PC-9 (cell line): ENCODE measurements at regions not wholly inside any gene's neighbourhood (a gene's known extent, or its start where the extent isn't known, plus 50 kb on each side); places are given as distances from the start of the nearest gene placed in this dataset.
"Not testable (repeated sequence)": the region's sequence is repeated elsewhere in the genome, so short reads cannot be mapped to it uniquely, and the experiment has no call there.

ENCODE experiments used
- BruUV-seq: library from RNA; stranded (reverse); fragments of 400-500 nt; replicated peaks from 2 replicates; lab custom pipeline; 2021; lab: Mats Ljungman, UMichigan
- CTCF ChIA-PET: fragments of 300-600 bp; sonication (Branson Sonifier 250); formaldehyde crosslinking; loops from one replicate; lab custom pipeline; 2022; ENCODE audit warnings: antibody characterized with exemption; lab: Charles Lee
- POLR2A ChIA-PET: fragments of 300-600 bp; sonication (Branson Sonifier 250); formaldehyde crosslinking; loops from one replicate; lab custom pipeline; 2022; ENCODE audit warnings: antibody characterized with exemption; ENCODE audit not compliant: unreplicated experiment; lab: Charles Lee
- DNase-seq, 2 experiments: peaks; one replicate each; pipeline versions ENCODE4 v3.0.0 to v3.0.0-alpha.2; 2015 to 2022; ENCODE audit warnings: mixed read lengths in 1 of 2
- H2AFZ ChIP-seq: fragments of 200-600 bp; sonication (generic); 2 replicates; pipeline ENCODE4 v1.8.1; 2017; ENCODE audit warnings: antibody characterized with exemption
- H3F3A ChIP-seq: fragments of 200-600 bp; sonication (generic); 2 replicates; pipeline ENCODE4 v1.8.1; 2017; ENCODE audit warnings: antibody characterized with exemption, mild to moderate bottlenecking, low read depth; ENCODE audit not compliant: insufficient read depth
- H3K27ac ChIP-seq: fragments of 200-600 bp; sonication (generic); 2 replicates; pipeline ENCODE4 v1.6.1; 2016; ENCODE audit warnings: mixed run types
- H3K27me3 ChIP-seq: fragments of 200-600 bp; sonication (generic); 2 replicates; pipeline ENCODE4 v1.6.1; 2016; ENCODE audit warnings: low read depth, mixed run types; ENCODE audit not compliant: insufficient read depth
- H3K36me3 ChIP-seq: fragments of 200-600 bp; sonication (generic); 2 replicates; pipeline ENCODE4 v1.6.1; 2016; ENCODE audit warnings: low read depth, mixed run types
- H3K4me1 ChIP-seq: fragments of 200-600 bp; sonication (generic); replicated peaks from 2 replicates; pipeline ENCODE4 v1.6.1; 2016; ENCODE audit warnings: mixed run types; ENCODE audit not compliant: insufficient read depth
- H3K4me2 ChIP-seq: fragments of 200-600 bp; sonication (generic); 2 replicates; pipeline ENCODE4 v1.6.1; 2017; ENCODE audit warnings: mixed run types
- H3K4me3 ChIP-seq: fragments of 200-600 bp; sonication (generic); 2 replicates; pipeline ENCODE4 v1.6.1; 2016; ENCODE audit warnings: mixed run types
- H3K79me2 ChIP-seq: fragments of 200-600 bp; sonication (generic); 2 replicates; pipeline ENCODE4 v1.6.1; 2017; ENCODE audit warnings: low read depth, mixed run types
- H3K9me2 ChIP-seq: fragments of 200-600 bp; sonication (generic); 2 replicates; pipeline ENCODE4 v1.8.1; 2017; ENCODE audit warnings: mild to moderate bottlenecking; ENCODE audit not compliant: insufficient read depth
- H3K9me3 ChIP-seq: fragments of 200-600 bp; sonication (generic); 2 replicates; pipeline ENCODE4 v1.8.1; 2016; ENCODE audit warnings: low read depth; ENCODE audit not compliant: insufficient read depth
- H4K20me1 ChIP-seq: fragments of 200-600 bp; sonication (generic); 2 replicates; pipeline ENCODE4 v1.8.1; 2017; ENCODE audit not compliant: insufficient read depth
- intact Hi-C: fragments of 100-400 bp; cut with micrococcal nuclease; formaldehyde crosslinking; loops from one replicate; pipeline ENCODE4 v1.10.0; 2022; ENCODE audit not compliant: unreplicated experiment

DNA sequence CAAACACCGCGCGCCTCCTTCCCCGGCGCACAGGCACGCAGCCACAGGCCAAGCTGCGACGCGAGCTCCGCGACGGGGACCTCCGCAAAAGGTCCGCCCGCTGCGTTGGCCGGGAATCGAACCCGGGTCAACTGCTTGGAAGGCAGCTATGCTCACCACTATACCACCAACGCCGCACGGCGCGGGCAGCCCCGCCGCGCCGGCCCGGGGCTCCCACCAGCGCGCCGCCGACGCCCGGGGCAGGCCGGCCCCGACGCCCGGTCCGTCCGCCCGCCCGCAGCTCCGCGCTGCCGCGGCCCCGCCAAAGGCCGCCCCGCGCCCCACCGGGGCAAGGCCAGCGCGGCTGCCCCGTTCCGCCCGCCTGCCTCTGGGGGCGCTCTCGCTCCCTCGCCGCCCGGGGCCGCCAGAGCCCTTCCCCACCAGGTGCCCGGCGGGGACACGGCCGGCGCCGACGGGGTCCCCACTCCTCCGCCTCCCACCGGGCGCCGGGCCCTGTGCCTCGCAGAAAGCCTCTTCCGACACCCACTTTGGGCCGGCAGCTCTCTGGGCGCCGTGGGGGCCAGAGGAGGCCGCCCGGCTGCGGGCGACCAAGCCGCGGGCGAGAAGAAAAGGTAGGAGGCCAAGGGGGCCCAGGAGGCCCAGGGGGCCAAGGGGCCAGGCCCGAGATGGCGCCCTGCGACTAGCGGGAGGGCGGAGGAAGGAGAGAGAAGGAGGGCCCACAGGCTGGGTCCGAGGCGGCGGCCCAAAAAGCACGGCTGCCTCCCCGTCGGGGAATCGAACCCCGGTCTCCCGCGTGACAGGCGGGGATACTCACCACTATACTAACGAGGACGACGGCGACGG is 50.2 kb upstream of the FCGR2A start:
- H4K20me1 ChIP-seq, H3K9me3 ChIP-seq, POLR2A ChIA-PET, H3K9me2 ChIP-seq, BruUV-seq, H3K4me2 ChIP-seq, H3K79me2 ChIP-seq, H2AFZ ChIP-seq, H3K27ac ChIP-seq, CTCF ChIA-PET, H3K27me3 ChIP-seq, H3K4me1 ChIP-seq, H3K36me3 ChIP-seq, DNase-seq, H3F3A ChIP-seq, H3K4me3 ChIP-seq, intact Hi-C loops: not testable (repeated sequence)

- H2AFZ ChIP-seq, H4K20me1 ChIP-seq, CTCF ChIA-PET, H3K4me1 ChIP-seq, DNase-seq, H3K36me3 ChIP-seq, POLR2A ChIA-PET, BruUV-seq, H3K9me3 ChIP-seq, intact Hi-C loops, H3F3A ChIP-seq, H3K79me2 ChIP-seq, H3K27me3 ChIP-seq, H3K4me3 ChIP-seq, H3K4me2 ChIP-seq, H3K9me2 ChIP-seq, H3K27ac ChIP-seq: not testable (repeated sequence)
Measured at GRCh38 chr1:161453950-161454864, 51.0 kb upstream of the FCGR2A start.

DNA sequence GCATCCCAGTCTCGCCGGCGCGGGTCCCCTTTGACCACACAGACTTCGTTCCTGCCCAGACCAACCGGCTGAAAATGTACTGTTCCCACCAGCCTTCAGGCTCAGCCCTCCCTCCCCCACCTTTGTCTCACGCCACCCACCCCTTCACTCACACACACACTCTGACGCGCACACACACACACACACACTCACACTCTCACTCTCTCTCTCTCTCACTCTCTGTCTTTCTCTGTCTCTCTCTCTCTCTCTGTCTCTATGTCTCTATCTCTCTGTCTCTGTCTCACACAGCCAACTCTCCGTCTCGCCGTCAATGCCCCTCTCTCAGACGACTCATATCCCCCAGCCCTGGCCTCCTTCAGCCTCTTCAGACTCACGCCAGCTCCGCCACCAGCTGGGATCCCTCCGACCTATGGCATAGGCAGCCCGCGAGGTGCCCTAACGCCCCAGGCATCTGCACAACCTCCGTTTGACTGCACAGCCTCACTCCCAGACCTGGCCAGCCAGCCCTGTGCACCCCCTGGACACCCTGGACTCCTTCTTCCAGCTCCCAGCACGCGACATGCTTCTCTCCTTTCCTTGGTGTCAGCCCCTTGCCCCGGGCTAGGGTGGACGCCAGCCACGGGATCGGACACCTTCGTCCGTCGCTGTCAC is 53.4 kb upstream of the FCGR2A start:
- intact Hi-C loops, H3K4me1 ChIP-seq, H4K20me1 ChIP-seq, DNase-seq, H3K27ac ChIP-seq, H3K27me3 ChIP-seq, H3K79me2 ChIP-seq, H2AFZ ChIP-seq, H3K4me2 ChIP-seq, H3K36me3 ChIP-seq, H3F3A ChIP-seq, H3K9me3 ChIP-seq, POLR2A ChIA-PET, H3K9me2 ChIP-seq, BruUV-seq, H3K4me3 ChIP-seq, CTCF ChIA-PET: not testable (repeated sequence)

GRCh38 chr1:161447760-161448332 is 57.4 kb upstream of the FCGR2A start:
- H3K36me3 ChIP-seq, POLR2A ChIA-PET, H3K4me3 ChIP-seq, CTCF ChIA-PET, H3K79me2 ChIP-seq, H3K27me3 ChIP-seq, H4K20me1 ChIP-seq, H3K9me2 ChIP-seq, DNase-seq, H3K27ac ChIP-seq, BruUV-seq, H3K9me3 ChIP-seq, H3K4me1 ChIP-seq, H3K4me2 ChIP-seq, H3F3A ChIP-seq, H2AFZ ChIP-seq: not testable (repeated sequence)
- intact Hi-C loops: loop anchor here (10.0 kb wide), 1 partner anchor 53 kb away; no protein-coding TSS in a partner anchor

DNA sequence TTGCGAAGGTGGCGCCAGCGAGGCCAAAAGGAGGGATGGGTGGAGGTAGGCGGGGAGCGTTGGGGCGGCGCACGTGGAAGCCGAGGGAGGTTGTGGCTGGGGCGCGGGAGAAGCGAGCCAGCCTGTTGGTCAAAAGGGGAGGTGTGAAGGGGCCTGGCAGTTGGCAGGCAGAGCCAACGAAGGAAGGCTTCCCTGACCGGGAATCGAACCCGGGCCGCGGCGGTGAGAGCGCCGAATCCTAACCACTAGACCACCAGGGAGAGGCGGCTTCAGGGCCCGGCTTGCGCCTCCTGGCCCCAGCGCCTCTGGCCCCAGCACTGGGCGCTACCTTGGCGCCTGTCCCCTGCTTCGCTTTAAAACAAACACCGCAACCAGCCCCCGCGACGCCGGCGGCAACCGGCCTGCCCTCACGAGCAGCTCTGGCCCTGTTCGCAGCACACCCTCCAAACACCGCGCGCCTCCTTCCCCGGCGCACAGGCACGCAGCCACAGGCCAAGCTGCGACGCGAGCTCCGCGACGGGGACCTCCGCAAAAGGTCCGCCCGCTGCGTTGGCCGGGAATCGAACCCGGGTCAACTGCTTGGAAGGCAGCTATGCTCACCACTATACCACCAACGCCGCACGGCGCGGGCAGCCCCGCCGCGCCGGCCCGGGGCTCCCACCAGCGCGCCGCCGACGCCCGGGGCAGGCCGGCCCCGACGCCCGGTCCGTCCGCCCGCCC is 58.1 kb upstream of the FCGR2A start:
- H3K79me2 ChIP-seq, H3K36me3 ChIP-seq, H3K4me2 ChIP-seq, H3K9me2 ChIP-seq, H3K4me1 ChIP-seq, H3K9me3 ChIP-seq, DNase-seq, H3F3A ChIP-seq, H2AFZ ChIP-seq, CTCF ChIA-PET, H3K27me3 ChIP-seq, H3K4me3 ChIP-seq, POLR2A ChIA-PET, H3K27ac ChIP-seq, H4K20me1 ChIP-seq: not testable (repeated sequence)
- BruUV-seq: TSS peak; percentile 67
- intact Hi-C loops: loop anchor here (10.0 kb wide), 1 partner anchor 52 kb away; no protein-coding TSS in a partner anchor

DNA sequence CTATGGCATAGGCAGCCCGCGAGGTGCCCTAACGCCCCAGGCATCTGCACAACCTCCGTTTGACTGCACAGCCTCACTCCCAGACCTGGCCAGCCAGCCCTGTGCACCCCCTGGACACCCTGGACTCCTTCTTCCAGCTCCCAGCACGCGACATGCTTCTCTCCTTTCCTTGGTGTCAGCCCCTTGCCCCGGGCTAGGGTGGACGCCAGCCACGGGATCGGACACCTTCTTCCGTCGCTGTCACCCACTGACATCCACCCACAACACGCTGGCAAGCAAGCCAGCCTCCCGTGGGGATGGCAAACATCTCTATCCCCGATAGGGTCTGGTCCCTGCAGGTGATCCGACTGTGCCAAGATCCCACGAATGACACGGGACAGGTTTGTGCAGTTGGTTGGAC is 60.5 kb upstream of the FCGR2A start:
- CTCF ChIA-PET, H2AFZ ChIP-seq, H3K27ac ChIP-seq, H4K20me1 ChIP-seq, H3K9me2 ChIP-seq, H3K79me2 ChIP-seq, DNase-seq, H3K4me3 ChIP-seq, H3K4me1 ChIP-seq, H3K36me3 ChIP-seq, H3K4me2 ChIP-seq, BruUV-seq, H3F3A ChIP-seq, H3K9me3 ChIP-seq, POLR2A ChIA-PET, H3K27me3 ChIP-seq: not testable (repeated sequence)
- intact Hi-C loops: loop anchor here (10.0 kb wide), 1 partner anchor 50 kb away; no protein-coding TSS in a partner anchor
